ES-I3 (cell line): ENCODE measurements at regions not wholly inside any gene's neighbourhood (a gene's known extent, or its start where the extent isn't known, plus 50 kb on each side); places are given as distances from the start of the nearest gene placed in this dataset.
"Not testable (repeated sequence)": the region's sequence is repeated elsewhere in the genome, so short reads cannot be mapped to it uniquely, and the experiment has no call there.

ENCODE experiments used
- H3K36me3 ChIP-seq: 2 replicates; pipeline ENCODE4 v1.6.1; 2013; ENCODE audit warnings: mild to moderate bottlenecking, low read length, control low read depth, moderate library complexity; ENCODE audit not compliant: insufficient read depth
- H3K4me1 ChIP-seq: 2 replicates; pipeline ENCODE4 v1.6.1; 2013; ENCODE audit warnings: mild to moderate bottlenecking, control low read depth, low read length; ENCODE audit not compliant: insufficient read depth
- H3K9ac ChIP-seq: 2 replicates; pipeline ENCODE4 v1.6.1; 2013; ENCODE audit warnings: low read depth, mild to moderate bottlenecking, low read length, moderate library complexity
- H3K9me3 ChIP-seq: 2 replicates; pipeline ENCODE4 v1.6.1; 2013; ENCODE audit warnings: mild to moderate bottlenecking, low read length, moderate library complexity; ENCODE audit not compliant: control insufficient read depth, insufficient read depth

DNA sequence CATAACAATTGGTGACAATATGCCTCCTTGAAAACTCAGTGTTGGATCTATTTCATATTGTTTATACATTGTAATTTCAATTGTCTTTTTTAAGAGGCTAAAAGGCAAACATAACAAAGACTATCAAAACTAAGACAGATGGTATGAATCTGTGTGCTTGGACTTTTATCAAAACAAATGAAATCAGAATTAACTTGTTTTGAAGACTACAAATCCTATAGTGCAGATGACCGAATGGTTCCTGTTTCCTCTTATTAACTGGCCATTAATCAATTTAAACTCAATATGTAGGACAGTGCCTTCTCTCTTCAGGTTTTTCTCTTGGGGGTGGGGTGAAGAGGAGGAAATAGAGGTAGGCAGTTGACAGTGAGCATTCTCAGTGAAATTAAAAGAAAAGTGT lies 366.9 kb upstream of the GRAMD2B start:
- H3K9ac ChIP-seq = no peak overlapping the region
- H3K9me3 ChIP-seq = no peaks in the 10 kb centered on the region; the same call in 1 of the 2 replicates
- H3K36me3 ChIP-seq = no peaks in the 10 kb centered on the region
- peaks cover 29% of the 10 kb centered on the region for H3K4me1 ChIP-seq

GRCh38 chr5:126056851-126057622 lies 366.2 kb upstream of the GRAMD2B start:
- Histone ChIP-seq H3K36me3 (no peaks in the 10 kb centered on the region), H3K9me3 (no peaks in the 10 kb centered on the region; the same call in 1 of the 2 replicates), H3K9ac (no peak overlapping the region), H3K4me1 (peaks cover 29% of the 10 kb centered on the region)

DNA sequence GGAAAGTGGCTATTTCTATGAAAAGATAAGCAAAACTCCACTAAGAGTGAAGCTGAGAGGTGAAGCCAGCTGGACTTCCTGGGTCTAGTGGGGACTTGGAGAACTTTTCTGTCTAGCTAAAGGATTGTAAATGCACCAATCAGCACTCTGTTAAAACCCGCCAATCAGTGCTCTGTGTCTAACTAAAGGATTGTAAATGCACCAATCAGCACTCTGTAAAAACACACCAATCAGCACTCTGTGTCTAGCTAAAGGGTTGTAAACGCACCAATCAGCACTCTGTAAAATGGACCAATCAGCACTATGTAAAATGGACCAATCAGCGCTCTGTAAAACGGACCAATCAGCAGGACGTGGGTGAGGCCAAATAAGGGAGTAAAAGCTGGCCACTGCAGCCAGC lies 364.8 kb upstream of the GRAMD2B start:
- not testable (repeated sequence) for H3K9ac ChIP-seq, H3K36me3 ChIP-seq, H3K9me3 ChIP-seq
- H3K4me1 ChIP-seq = peaks cover 29% of the 10 kb centered on the region

- no peaks in the 10 kb centered on the region; the same call in 1 of the 2 replicates for H3K9me3 ChIP-seq
- H3K4me1 ChIP-seq = peaks cover 5% of the 10 kb centered on the region; the same call in 1 of the 2 replicates
- H3K9ac ChIP-seq = no peak overlapping the region
- no peaks in the 10 kb centered on the region for H3K36me3 ChIP-seq
Measured at GRCh38 chr5:126062398-126063221, 360.6 kb upstream of the GRAMD2B start.

GRCh38 chr5:126065061-126065460 lies 358.1 kb upstream of the GRAMD2B start:
- no peaks in the 10 kb centered on the region for H3K36me3 ChIP-seq
- no peaks in the 10 kb centered on the region for H3K9me3 ChIP-seq
- no peak overlapping the region for H3K9ac ChIP-seq
- H3K4me1 ChIP-seq = no peaks in the 10 kb centered on the region

GRCh38 chr5:126066836-126067235 lies 356.4 kb upstream of the GRAMD2B start:
- Histone ChIP-seq H3K4me1 (no peaks in the 10 kb centered on the region), H3K9me3 (no peaks in the 10 kb centered on the region), H3K36me3 (no peaks in the 10 kb centered on the region), H3K9ac (no peak overlapping the region)

- Histone ChIP-seq H3K9me3 (no peaks in the 10 kb centered on the region), H3K36me3 (no peaks in the 10 kb centered on the region), H3K9ac (no peak overlapping the region), H3K4me1 (no peaks in the 10 kb centered on the region)
Measured at GRCh38 chr5:126067404-126067803, 355.8 kb upstream of the GRAMD2B start.

DNA sequence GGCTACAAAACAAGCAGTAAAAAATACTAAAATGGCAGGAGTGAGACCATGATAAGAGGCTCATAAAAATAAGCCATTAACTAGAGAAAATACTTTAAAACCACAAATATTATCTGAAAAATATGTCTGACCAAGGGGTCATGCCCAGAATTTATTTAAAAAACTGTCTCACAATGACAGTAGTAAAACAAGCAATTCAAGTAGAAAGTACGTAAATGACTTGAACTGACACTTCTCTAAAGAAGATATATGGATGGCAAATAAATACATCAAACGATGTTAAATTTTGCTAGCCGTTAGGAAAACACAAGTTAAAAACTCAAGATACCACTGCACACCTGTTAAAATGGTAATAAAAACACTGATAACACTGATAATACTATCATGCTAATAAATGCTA lies 353.9 kb upstream of the GRAMD2B start:
- Histone ChIP-seq H3K36me3 (no peaks in the 10 kb centered on the region), H3K4me1 (no peaks in the 10 kb centered on the region), H3K9ac (no peak overlapping the region), H3K9me3 (0 out of 2 replicates have a peak, but pooled peaks cover 3% of the 10 kb centered on the region)

DNA sequence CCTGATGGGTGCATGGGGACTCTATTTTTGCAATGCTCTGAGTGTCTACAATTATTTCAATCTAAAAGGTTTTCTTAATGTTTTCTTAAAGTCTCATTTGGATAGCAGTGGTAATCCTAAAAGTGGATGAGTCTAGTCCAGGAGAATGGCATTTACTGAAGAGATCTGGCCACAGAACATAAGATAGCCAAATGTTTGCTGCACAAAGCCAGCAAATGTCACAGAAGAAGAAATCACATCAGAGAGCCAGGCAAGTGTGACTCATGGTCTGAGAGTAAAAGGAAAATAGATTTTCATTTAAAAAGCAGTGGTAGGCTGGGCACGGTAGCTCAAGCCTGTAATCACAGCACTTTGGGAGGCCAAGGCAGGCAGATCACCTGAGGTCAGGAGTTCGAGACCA lies 352.7 kb upstream of the GRAMD2B start:
- no peak overlapping the region for H3K9ac ChIP-seq
- 0 out of 2 replicates have a peak, but pooled peaks cover 3% of the 10 kb centered on the region for H3K9me3 ChIP-seq
- H3K36me3 ChIP-seq = no peaks in the 10 kb centered on the region
- H3K4me1 ChIP-seq = no peaks in the 10 kb centered on the region

DNA sequence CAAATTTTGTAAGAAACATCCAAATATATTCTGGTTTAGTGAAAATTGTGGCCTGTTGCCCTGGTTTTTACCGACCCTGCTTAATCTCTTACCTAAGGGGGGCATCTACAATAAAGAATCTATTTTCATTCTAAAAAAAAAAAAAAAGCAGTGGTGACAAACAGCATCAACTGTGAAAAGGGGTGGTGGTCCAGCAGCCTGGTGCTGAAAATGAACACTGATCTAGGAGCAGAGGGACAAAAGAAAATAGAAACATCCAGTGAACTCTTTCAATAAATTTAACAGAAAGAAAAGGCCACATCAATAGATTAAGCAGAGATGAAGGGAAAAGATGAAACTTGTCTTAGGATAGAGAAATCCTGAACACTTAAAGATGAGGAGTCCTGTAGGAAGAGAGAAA lies 348.7 kb upstream of the GRAMD2B start:
- no peaks in the 10 kb centered on the region for H3K36me3 ChIP-seq
- 0 out of 2 replicates have a peak, but pooled peaks cover 3% of the 10 kb centered on the region for H3K9me3 ChIP-seq
- no peaks in the 10 kb centered on the region for H3K4me1 ChIP-seq
- no peak overlapping the region for H3K9ac ChIP-seq

- H3K9me3 ChIP-seq = no peaks in the 10 kb centered on the region; the same call in 1 of the 2 replicates
- no peaks in the 10 kb centered on the region for H3K4me1 ChIP-seq
- H3K9ac ChIP-seq = no peak overlapping the region
- 0 out of 2 replicates have a peak, but pooled peaks cover 3% of the 10 kb centered on the region for H3K36me3 ChIP-seq
Measured at GRCh38 chr5:126079266-126079665, 343.9 kb upstream of the GRAMD2B start.

DNA sequence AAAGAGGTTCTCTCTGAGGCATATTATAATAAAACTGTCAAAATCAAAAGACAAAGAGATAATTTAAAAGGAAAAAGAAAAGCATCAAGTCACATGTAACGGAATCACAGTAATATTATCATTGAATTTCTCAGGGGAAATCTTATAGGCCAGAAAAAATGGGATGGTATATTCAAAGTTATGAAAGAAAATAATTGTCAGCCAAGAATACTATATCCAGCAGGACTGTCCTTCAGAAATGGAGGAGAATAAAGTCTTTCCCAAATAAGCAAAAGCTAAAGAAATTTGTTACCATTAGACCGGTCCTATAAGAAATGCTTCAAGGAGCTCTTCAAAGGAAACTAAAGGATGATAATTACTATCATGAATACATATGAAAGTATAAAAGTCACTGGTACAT lies 342.0 kb upstream of the GRAMD2B start:
- Histone ChIP-seq H3K9ac (no peak overlapping the region), H3K4me1 (no peaks in the 10 kb centered on the region), H3K9me3 (no peaks in the 10 kb centered on the region; the same call in 1 of the 2 replicates), H3K36me3 (0 out of 2 replicates have a peak, but pooled peaks cover 3% of the 10 kb centered on the region)

DNA sequence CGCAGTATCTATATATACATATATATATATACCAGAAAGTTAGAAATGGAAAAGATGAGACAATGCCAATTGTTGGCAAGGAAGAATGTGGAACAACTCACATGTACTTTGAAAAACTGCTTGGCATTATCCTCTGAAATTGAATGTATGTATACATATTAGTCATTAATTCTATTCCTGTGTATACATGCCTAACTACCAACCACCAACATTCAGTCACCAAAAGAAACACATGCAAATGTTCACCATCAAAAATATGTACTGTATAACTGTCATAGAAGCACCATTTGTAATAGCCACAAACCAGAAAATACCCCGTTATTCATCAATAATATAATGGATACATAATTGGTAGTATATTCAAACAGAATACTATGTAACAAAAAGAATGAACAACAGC lies 330.2 kb upstream of the GRAMD2B start:
- H3K4me1 ChIP-seq = no peaks in the 10 kb centered on the region
- H3K9ac ChIP-seq = no peak overlapping the region
- no peaks in the 10 kb centered on the region for H3K36me3 ChIP-seq
- no peaks in the 10 kb centered on the region; the same call in 1 of the 2 replicates for H3K9me3 ChIP-seq

DNA sequence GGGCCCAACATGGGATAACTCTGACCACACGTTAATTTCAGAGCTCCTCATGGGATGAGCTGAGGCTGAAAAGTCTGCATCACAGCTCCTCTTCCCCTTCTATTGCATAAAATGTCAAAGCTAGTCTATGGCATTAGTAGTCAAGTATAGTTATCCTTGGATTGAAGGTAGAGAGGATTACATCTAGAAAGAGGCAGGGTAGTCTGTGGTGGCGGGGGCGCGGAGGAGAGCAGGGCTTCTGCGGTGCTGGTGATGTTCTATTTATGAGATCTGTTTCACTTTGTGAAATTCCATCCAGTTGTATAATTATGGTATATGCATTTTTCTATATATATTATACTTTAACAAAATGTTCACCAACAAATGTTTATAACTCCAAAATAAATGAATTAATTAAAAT lies 329.5 kb upstream of the GRAMD2B start:
- Histone ChIP-seq H3K9ac (no peak overlapping the region), H3K36me3 (no peaks in the 10 kb centered on the region), H3K9me3 (no peaks in the 10 kb centered on the region), H3K4me1 (no peaks in the 10 kb centered on the region)

DNA sequence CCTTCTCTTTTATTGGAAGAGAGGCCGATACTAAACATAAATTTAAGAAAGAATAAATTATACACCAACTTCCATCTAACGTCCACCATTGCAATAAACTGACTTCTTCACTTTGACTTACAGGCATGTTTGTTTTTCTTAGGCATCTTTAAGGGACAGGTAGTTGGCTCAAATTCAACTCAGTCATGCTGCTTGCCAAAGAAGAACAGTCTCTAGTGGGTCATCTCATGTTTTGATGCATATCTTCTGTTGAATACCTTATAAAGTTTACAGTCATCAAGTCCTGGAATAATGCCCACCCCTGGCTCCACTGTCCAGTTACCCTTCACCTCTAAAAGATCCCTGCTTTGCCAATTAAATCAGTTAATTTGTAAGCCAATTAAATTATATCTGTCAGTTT lies 328.2 kb upstream of the GRAMD2B start:
- Histone ChIP-seq H3K36me3 (no peaks in the 10 kb centered on the region), H3K9me3 (no peaks in the 10 kb centered on the region), H3K9ac (no peak overlapping the region), H3K4me1 (no peaks in the 10 kb centered on the region)
